ENCODE measurements at regions not wholly inside any gene's neighbourhood (a gene's known extent, or its start where the extent isn't known, plus 50 kb on each side); places are given as distances from the start of the nearest gene placed in this dataset.

DNA sequence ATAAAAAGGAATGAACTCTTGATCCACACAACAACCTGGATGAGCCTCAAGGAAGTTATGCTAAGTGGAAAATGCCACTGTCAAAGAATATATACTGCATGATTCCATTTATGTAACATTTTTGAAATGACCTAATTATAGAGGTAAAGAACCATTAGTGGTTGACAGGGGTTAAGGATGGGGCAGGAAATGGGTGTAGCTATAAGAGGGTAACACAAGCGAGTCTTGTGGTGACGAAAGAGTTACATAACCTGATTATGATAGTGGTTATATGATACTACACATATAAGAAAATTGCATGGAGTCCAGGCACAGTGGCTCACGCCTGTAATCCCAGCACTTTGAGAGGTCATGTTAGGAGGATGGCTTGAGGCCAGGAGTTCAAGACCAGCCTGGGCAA lies 346.6 kb upstream of the PKDCC start:
- Histone ChIP-seq H3K27me3 (no peaks in the 10 kb centered on the region), H3K9me3 (no peaks in the 10 kb centered on the region), H3K4me3 (no peak overlapping the region), H3K27ac (no peak overlapping the region), H3K4me1 (no peaks in the 10 kb centered on the region), H3K36me3 (no peaks in the 10 kb centered on the region)
- TF ChIP-seq POLR2A (IDR thresholded peaks at IDR 0.05): no peak
- TF ChIP-seq, protein P1, sequence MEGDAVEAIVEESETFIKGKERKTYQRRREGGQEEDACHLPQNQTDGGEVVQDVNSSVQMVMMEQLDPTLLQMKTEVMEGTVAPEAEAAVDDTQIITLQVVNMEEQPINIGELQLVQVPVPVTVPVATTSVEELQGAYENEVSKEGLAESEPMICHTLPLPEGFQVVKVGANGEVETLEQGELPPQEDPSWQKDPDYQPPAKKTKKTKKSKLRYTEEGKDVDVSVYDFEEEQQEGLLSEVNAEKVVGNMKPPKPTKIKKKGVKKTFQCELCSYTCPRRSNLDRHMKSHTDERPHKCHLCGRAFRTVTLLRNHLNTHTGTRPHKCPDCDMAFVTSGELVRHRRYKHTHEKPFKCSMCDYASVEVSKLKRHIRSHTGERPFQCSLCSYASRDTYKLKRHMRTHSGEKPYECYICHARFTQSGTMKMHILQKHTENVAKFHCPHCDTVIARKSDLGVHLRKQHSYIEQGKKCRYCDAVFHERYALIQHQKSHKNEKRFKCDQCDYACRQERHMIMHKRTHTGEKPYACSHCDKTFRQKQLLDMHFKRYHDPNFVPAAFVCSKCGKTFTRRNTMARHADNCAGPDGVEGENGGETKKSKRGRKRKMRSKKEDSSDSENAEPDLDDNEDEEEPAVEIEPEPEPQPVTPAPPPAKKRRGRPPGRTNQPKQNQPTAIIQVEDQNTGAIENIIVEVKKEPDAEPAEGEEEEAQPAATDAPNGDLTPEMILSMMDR (IDR thresholded peaks at IDR 0.05): no peak
- intact Hi-C loops (cut with DNase I): no loop called here
- DNase-seq: no peak
- WGBS (ENCODE audit: insufficient coverage, low coverage, low lambda C conversion rate, missing lambda C conversion rate): 58% methylated on average over 3 of the region's 3 CpGs
- ATAC-seq: no peak

DNA sequence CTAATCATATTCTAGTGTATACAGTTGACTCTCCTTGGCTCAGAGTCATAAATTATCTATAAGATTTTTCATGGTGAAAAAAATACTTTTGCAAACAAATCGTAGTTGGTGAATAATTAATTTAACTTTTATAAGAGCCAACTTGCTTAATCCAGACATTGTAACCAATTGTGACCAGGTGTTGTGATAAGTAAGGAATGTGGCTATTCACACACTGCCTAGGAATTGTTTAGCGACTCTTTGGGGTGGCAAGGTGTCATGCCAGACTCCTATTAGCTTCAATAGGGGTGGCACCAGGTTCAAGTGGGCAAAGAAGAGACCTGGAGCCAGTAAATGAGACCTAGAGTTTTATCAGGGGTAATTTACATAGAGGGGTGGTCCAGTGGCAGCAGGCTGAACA lies 344.7 kb upstream of the PKDCC start:
- Histone ChIP-seq H3K27me3 (no peaks in the 10 kb centered on the region), H3K27ac (no peak overlapping the region), H3K36me3 (no peaks in the 10 kb centered on the region), H3K4me1 (no peaks in the 10 kb centered on the region), H3K4me3 (no peak overlapping the region), H3K9me3 (no peaks in the 10 kb centered on the region)
- no peak for TF ChIP-seq POLR2A (IDR thresholded peaks at IDR 0.05)
- TF ChIP-seq, protein P1 (IDR thresholded peaks at IDR 0.05): no peak
- 37% methylated on average over 2 of the region's 2 CpGs for WGBS (ENCODE audit: insufficient coverage, low coverage, low lambda C conversion rate, missing lambda C conversion rate)
- ATAC-seq (no peak), DNase-seq (no peak)
- intact Hi-C loops (cut with DNase I): no loop called here

DNA sequence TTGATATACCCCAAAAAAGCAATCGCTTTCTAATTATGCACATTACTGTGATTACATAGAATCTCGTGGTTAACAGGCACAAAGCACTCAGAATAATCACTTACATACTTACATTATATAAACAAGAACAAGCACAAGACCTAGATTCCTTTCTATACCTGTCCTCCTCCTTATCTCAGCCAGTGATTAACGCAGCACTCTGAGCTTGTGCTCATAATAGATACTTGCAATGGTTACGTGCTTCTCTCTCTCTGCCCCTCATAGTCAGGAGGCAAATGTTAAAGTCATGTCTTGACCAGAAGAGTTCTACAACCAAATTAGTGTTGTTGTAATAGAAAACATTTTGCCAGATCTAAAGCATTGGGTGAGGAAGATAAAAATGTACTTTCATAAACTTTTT lies 342.2 kb upstream of the PKDCC start:
- no peaks in the 10 kb centered on the region for H3K9me3 ChIP-seq
- no peaks in the 10 kb centered on the region for H3K27me3 ChIP-seq
- no peak overlapping the region for H3K27ac ChIP-seq
- DNase-seq: no peak
- no peak for ATAC-seq
- TF ChIP-seq, protein P1 (IDR thresholded peaks at IDR 0.05): no peak
- TF ChIP-seq POLR2A (IDR thresholded peaks at IDR 0.05): no peak
- H3K4me3 ChIP-seq: no peak overlapping the region
- H3K4me1 ChIP-seq: no peaks in the 10 kb centered on the region
- intact Hi-C loops (cut with DNase I): no loop called here
- whole genome bisulfite sequencing (ENCODE audit: insufficient coverage, low coverage, low lambda C conversion rate, missing lambda C conversion rate): 68% methylated on average over 4 of the region's 4 CpGs
- H3K36me3 ChIP-seq: no peaks in the 10 kb centered on the region

DNA sequence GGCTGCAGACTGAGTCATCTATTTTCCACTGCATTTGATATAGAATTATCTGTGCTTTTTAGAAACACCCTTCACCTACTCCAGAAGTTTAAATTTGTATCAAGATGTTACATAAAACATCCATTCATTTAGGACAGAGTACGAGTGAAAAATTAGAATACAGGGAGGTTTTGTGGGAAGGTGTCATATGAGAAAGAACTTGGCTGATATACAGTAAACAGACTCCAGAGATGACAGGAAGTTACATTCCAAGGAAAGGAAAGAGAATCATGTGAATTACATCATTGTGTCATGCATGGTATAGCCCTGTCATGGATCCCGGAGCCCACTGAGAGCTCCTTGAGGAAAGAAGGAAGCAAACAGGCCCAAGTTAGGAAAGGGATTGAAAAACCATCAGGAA lies 341.5 kb upstream of the PKDCC start:
- no peaks in the 10 kb centered on the region for H3K9me3 ChIP-seq
- no peaks in the 10 kb centered on the region for H3K27me3 ChIP-seq
- ATAC-seq (no peak), DNase-seq (no peak)
- H3K36me3 ChIP-seq: no peaks in the 10 kb centered on the region
- H3K4me3 ChIP-seq: no peak overlapping the region
- no peak for TF ChIP-seq POLR2A (IDR thresholded peaks at IDR 0.05)
- TF ChIP-seq, protein P1 (IDR thresholded peaks at IDR 0.05): no peak
- no peak overlapping the region for H3K27ac ChIP-seq
- no peaks in the 10 kb centered on the region for H3K4me1 ChIP-seq
- intact Hi-C loops (cut with DNase I): no loop called here
- WGBS (ENCODE audit: insufficient coverage, low coverage, low lambda C conversion rate, missing lambda C conversion rate): 88% methylated on average over 2 of the region's 2 CpGs

DNA sequence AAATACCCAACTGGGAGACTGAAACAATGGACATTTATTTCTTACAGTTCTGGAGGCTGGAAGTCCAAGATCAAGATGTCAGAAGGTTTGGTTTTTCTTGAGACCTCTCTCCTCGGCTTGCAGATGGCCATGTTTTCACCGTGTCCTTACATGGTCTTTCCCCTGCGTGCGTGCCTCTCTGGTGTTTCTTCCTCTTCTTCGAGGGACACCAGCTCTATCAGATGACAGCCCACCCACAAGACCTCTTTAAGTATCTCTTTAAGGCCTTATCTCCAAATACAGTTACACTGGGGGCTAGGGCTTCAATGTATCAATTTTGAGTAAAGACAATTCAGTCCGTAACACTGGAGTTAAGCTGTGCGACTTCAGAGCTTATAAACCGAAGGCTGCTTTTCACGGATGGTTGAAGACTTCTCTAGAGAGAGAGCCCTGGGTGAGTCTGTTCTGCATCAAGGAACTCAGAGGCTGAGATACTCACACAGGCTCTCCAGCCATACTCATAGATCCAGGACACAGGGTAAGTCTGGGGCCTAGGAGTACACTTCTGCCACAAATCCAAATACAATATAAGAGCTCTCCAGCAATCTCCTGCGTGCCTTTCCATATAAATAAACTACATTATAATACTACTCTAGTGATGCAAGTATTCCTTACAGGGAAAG lies 339.9 kb upstream of the PKDCC start:
- Histone ChIP-seq H3K36me3 (no peaks in the 10 kb centered on the region), H3K9me3 (no peaks in the 10 kb centered on the region), H3K4me1 (no peaks in the 10 kb centered on the region), H3K27me3 (no peaks in the 10 kb centered on the region), H3K4me3 (no peak overlapping the region), H3K27ac (no peak overlapping the region)
- ATAC-seq: no peak
- TF ChIP-seq POLR2A (IDR thresholded peaks at IDR 0.05): no peak
- TF ChIP-seq, protein P1 (IDR thresholded peaks at IDR 0.05): no peak
- intact Hi-C loops (cut with DNase I): no loop called here
- WGBS (ENCODE audit: insufficient coverage, low coverage, low lambda C conversion rate, missing lambda C conversion rate): 71% methylated on average over 7 of the region's 10 CpGs
- no peak for DNase-seq
